ENCODE measurements at regions not wholly inside any gene's neighbourhood (a gene's known extent, or its start where the extent isn't known, plus 50 kb on each side); places are given as distances from the start of the nearest gene placed in this dataset.

DNA sequence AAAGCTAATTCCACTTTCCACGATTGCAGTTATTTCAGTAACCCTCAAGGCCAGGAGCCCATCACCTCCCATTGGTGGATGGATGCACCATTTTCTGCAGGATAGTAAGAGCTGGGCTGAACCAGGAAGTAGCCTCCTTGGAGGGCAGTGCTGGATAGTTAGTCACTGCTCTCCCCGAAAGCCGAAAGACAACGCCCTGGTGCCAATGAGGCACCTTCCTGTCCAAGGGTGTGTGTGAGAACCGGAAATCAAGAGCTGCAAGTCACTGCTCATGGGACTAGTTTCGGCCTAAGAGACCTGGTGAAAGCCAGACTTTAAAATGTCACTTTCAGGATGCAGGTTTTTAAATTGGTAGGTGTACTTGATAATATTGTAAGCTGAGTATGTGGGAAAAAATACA, 203.8 kb upstream of the HS3ST1 start:
- DNase-seq (ENCODE audit: insufficient read length, low spot score) (no peak), FAIRE-seq (no peak)

DNA sequence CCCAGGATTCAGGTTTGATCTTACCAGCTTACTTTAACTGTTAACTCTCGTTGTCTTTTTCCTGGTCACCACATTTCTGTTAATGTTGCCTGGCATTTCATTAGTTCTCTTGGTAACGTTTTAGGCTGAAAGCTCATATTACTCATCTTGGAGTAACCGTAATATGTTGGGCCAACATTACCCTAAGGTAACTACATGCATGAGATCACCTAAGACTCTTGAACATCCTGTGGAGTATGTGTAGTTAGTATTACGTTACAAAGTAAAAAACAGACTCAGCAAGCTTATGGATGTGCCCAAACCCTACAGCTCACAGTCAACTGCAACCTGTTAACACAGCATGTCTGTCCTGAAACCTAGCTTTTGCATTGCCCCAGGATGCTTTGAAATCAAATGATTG, 203.3 kb upstream of the HS3ST1 start:
- no peak for DNase-seq (ENCODE audit: insufficient read length, low spot score)
- FAIRE-seq, result no peak

DNA sequence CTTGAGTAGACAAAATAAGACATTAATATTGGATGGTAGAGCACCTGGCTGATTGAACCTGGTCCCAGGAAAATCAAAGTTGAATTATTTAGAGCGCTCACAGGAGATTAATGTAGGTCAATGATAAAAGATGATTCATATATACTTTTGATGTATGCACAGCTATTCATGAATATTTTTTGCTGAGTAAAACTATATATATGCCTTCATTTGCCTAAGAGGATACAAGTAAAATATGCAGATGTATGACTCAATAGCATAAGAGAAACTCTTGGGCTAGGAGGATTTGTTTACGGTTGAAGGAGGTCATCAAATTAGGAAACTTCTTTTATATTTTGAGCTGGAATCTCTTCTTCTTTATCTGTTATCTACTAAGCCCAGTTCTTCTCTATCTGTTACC, 202.7 kb upstream of the HS3ST1 start:
- DNase-seq (ENCODE audit: insufficient read length, low spot score), result no peak
- no peak for FAIRE-seq

DNA sequence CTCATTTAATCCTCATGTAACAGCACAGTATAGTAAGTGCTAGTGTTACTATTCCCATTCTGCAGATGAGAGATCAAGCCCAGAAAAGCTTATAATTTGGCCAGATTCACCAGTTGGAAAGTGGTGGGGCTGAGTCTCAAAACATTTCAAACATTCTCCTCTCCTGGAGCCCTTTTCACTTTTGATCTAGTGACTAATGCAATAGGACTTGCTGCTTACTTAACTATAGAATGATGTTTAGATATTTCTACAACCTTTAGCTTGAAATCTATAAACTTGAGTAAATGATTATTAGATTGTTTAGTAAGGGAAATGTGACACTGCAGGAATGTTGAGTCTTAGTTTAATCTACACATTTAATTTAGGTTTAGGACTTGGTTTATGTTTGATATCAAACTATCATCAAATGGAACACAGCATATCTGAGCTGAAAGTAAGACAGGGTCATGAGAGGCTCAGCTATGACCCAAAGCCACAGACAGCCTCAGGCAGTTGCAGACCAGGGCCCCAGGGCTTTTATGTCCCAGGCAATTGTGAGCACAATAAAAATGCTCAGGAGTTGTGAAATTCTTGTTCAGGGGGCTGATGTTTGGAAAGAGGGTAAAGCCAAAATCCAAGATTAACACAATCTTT, 199.5 kb upstream of the HS3ST1 start:
- FAIRE-seq (no peak), DNase-seq (ENCODE audit: insufficient read length, low spot score) (no peak)

DNA sequence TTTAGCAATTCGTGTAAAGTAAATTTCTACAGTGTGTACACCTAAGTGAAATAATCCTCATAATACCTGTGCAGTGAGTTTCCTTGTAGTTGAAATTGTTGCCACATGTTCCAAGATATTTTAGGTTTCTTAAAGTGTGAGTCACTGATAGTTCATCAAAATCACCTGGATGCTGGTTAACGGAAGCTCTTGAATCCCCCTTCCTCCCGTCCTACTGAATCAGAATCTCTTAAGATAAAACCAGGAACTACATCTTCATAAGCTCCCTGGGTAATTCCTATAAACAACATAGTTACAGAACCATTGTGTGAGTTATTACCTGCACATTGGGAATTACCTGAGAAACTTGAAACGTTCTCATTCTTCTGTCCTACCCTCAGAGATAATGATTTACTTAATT, 197.4 kb upstream of the HS3ST1 start:
- FAIRE-seq, result no peak
- DNase-seq (ENCODE audit: insufficient read length, low spot score), result no peak

DNA sequence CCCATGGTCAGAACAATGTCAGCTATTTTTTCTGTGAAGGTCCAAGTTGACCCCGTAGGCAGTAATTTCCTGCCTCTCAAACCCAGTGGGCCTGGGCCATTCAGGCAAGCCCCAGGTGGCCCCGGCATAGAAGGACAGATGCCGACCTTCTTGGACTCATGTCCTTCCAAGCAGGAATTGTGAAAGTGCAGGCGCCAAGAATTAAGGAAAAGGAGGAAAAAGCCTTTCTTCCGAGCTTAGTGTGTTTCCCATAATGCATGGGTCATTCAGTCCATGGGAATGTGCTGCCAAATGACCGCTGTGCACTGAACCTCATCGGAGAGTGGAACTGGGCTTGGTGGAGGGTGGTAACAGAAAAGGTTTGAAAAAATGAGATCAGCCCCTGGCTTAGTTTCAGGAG, 196.5 kb upstream of the HS3ST1 start:
- FAIRE-seq (no peak), DNase-seq (ENCODE audit: insufficient read length, low spot score) (no peak)

DNA sequence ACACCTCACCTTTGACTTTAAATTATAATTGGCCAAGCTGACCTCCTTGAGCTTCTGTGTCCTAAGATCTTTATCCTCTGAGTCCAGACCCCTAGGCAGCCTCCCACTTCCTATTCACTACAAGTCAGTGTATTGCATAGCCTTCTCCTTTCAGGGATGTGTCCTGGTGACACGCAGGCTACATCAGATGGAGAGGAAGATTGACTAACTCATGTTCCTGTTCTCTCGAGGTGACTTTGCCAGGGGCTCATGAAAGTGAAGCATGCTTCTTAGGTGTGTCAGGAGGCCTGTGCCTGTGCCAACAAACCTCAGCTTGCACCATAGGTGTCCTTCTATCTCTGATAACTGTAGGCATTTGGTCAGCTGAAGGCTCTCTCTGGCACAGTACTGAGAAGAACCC, 195.7 kb upstream of the HS3ST1 start:
- DNase-seq (ENCODE audit: insufficient read length, low spot score), result no peak
- no peak for FAIRE-seq

DNA sequence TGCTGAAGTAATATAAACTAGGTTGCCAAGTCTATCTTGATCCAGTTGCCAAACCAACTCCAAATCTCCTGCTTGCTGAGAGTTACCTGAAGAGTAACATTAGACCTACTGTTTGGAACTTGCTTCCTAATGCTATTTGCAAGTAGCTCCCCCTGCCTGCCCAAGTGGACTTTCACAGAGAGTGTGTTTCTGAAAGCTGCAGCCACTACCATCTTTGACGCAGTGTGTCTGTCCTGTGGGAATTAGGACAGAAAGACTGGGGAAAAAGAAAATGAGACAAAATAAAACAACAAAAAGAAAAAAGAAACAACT, 195.0 kb upstream of the HS3ST1 start:
- DNase-seq (ENCODE audit: insufficient read length, low spot score) (no peak), FAIRE-seq (no peak)

DNA sequence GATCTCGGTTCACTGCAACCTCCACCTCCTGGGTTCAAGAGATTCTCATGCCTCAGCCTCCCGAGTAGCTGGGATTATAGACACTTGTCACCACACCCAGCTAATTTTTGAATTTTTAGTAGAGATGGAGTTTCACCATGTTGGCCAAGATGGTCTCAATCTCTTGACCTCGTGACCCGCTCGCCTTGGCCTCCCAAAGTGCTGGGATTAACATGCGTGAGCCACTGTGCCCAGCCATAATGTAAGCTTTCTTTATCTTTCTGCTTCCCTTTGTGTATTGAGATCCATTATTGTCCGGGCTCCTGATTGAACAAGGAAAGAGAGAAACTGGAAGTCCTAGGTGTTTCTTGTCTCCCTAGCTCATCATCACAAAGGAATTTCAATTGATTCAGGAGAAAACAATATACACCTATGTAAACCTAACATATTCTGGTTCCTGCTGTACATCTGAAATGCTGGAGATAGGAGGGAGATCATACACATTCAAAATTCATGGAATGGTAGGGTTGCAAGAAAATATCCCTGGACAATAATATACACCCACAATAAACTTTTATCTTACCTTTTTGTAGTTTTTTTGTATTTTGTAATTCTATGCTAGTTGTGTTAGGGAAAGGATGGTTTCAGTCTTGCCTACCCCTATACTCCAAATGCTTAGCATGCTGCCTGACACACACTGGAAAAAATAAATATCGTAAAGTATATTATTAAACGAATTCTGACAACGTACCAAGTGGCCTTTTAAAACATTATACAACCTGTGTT, 194.4 kb upstream of the HS3ST1 start:
- FAIRE-seq (no peak), DNase-seq (ENCODE audit: insufficient read length, low spot score) (no peak)

DNA sequence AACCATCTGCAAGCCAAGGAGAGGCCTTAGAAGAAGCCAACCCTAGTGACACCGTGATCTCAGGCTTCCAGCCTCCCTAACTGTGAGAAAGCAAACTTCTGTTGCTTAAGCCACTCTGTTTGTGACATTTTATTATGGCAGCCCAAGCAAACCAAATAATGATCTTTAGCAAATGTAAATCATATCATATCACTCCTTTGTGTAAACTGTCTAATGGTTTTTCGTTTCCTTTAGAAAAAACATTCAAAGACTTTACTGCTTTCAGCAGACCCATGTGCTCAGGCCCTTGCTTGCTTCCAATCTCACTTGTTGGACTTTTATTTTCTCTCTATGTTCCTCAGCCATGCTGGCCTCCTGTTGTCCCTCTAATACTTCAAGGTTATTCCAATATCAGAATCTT, 192.2 kb upstream of the HS3ST1 start:
- FAIRE-seq (no peak), DNase-seq (ENCODE audit: insufficient read length, low spot score) (no peak)

DNA sequence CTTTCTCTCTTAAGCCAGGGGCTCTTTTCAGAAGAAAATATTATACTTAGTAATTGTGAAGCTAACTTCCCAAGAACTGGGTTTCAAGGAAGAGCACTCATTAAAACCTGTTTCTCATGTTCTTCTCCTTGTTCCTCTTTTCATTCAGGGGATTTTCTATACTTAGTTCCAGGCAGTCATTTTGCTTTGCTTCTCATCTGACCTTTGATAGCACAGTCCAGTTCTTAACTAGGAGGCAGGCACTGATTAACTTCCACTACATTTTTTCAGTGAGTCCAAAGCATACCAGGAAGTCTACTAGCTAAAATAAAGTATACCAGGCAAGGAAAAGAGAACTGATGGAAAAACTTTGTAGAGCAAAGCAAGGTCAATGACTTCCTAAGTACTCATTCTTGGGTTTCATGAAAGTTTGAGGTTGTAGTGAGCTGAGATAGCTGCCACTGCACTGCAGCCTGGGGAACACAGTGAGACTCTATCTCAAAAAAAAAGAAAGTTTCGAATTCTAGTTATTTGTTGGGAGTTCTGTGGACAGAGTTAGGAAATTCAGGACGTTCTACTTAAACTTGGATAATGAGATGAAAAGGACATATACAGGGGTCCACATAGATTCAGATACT, 190.1 kb upstream of the HS3ST1 start:
- FAIRE-seq (no peak), DNase-seq (ENCODE audit: insufficient read length, low spot score) (no peak)

DNA sequence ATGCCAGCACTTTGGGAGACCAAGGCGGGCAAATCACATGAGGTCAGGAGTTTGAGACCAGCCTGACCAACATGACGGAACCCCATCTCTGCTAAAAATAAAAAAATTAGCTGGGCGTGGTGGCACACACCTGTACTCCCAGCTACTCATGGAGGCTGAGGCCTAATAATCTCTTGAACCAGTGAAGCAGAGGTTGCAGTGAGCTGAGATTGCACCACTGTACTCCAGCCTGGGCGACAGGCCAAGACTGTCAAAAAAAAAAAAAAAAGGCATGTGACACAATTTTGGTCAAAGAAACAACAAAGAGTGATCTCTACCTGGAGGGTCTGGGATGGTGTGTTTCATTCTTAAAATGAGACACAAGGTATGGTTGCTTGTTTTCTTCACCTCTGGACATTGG, 188.2 kb upstream of the HS3ST1 start:
- DNase-seq (ENCODE audit: insufficient read length, low spot score) (no peak), FAIRE-seq (no peak)

DNA sequence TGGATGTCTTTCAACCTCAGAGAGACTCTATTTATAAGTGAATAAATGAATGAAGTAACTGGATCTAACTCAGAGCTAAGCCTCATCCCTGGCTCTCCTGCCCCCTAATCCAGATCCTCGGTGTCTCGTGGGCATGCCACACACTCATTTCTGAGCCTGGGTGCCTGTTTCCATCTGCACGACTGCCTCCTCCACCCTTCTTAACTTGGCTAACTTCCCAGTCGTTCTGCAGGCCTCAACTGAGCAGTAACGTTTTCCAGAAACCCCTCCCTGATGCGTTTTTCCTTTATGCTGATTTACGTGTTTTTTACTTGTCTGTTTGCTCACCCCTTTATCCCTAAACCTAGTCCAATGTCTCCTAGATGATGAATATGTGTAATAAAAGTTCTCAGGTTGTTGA, 186.9 kb upstream of the HS3ST1 start:
- FAIRE-seq (no peak), DNase-seq (ENCODE audit: insufficient read length, low spot score) (no peak)

DNA sequence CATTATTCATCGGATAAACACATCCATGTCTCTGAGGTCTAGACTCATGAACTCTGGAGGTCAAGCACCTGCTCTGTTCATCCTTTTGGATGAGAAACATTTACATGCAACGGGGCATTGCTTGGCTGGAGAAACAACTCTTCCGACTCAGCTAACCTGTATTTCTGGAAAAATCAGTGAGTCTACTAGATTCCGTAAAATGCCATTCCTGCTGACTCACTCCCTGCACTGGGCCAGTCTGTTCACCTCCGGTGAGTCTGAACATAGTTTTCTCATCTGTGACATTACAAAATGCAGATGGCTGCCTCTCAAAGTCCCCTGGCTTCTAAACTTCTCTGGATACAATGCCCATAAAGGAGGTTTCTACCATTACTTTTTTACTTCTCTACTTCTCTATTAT, 185.7 kb upstream of the HS3ST1 start:
- DNase-seq (ENCODE audit: insufficient read length, low spot score), result no peak
- no peak for FAIRE-seq

DNA sequence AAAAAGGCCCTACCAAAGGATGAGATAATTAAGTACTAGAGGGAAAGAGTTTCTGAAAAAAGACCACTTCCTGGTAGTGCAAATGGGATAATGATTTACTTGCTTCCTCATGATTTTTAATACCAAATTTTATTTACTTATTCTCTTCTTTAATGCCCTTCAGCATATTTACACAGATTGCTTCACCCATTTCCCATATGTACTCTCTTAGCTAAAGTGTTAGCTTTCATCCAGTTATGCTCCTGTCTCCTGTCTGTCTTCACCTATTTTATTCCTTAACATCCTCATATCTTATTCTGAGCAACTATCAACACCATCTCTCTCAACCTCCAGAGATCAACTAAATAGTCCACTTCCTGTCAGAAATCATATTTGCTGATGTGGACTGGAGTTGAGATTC, 183.2 kb upstream of the HS3ST1 start:
- DNase-seq (ENCODE audit: insufficient read length, low spot score), result no peak
- no peak for FAIRE-seq

DNA sequence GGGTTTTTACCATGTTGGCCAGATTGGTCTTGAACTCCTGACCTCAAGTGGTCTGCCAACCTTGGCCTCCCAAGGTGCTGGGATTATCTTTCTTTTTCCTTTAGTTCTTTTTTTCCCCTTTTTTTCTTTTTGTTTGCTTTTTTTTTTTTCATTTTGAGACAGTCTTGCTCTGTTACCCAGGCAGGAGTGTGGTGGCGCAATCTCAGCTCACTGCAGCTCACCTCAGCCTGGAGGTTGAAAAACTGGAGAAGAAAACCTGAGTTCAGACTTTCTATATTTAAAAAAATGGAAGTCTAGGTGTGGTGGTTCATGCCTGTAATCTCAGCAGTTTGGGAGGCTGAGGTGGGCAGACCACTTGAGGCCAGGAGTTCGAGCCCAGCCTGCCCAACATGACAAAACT, 181.1 kb upstream of the HS3ST1 start:
- DNase-seq (ENCODE audit: insufficient read length, low spot score) (no peak), FAIRE-seq (no peak)

DNA sequence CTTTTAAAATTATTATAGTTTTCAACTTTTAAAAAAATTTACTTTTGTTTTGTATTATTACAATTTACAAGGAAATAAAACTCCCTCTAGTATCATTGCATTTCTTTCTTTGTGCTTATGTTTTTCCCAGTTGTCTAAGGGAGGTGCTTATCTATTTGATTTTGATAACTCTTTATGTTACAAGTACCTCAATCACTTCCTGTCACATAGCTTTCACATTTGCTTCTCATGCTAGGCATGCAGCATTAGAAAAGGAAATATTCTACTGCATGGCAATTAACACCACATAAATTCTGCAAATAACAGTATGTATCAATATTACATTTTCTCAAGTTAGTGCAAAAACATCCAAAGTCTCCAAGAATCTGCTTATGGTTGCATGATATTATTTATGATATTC, 180.3 kb upstream of the HS3ST1 start:
- no peak for FAIRE-seq
- no peak for DNase-seq (ENCODE audit: insufficient read length, low spot score)

DNA sequence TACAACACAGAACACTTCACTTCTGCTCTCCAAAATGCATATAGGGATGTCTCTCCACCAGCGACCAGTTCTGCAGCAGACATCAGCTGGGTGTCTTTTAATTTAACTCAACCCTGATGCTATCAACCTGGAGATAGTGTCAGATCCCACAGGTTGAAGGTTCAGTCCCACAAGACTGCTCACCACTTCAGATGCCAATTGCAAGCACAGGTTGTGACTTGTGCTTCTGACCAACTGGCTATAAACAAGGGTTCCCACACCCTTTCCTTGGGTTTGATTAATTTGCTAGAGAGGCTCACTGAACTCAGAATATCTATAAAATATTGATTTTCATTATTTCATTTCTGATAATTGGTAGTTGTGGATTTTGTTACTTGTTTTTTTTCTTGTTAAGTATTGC, 177.4 kb upstream of the HS3ST1 start:
- no peak for FAIRE-seq

DNA sequence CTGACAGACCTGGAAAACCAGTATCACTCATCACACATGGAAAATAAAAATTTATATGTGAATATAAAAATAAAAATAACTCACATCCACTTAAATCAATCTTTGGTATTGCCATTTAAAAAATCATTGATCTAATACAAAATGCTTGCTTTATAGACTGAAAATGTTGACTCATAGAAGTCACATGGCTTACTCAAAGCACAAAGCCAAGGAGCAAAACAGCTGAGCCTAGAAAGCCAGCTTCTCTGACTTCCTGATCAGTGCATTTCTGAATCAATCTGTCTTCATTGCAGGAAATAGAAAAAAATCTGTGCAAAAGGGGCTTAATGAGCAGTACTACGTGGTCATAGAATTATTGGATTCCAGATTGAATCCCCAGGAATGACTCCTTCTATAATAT, 176.9 kb upstream of the HS3ST1 start:
- FAIRE-seq (no peak), DNase-seq (ENCODE audit: insufficient read length, low spot score) (no peak)

More for the DNA sequence above, 177.4 kb upstream of the HS3ST1 start:
- DNase-seq (ENCODE audit: insufficient read length, low spot score), result no peak

DNA sequence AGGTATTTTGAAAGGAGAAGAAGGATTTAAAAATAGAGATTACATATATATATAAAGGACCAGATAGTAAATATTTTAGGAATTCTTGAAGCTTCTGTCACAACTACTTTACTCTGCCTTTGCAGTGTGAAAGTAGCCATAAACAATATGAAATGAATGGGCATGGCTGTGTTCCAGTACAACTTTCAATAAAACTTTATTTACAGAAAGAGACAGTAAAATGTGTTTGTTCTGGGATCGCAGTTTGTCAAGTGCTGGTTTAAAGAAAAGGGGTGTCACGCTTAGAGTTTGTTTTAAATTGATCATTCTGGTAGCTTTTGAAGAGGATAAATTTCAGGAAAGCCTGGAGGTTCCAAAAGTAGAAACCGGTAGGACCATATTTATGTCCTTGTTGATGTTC, 176.1 kb upstream of the HS3ST1 start:
- DNase-seq (ENCODE audit: insufficient read length, low spot score) (no peak), FAIRE-seq (no peak)

DNA sequence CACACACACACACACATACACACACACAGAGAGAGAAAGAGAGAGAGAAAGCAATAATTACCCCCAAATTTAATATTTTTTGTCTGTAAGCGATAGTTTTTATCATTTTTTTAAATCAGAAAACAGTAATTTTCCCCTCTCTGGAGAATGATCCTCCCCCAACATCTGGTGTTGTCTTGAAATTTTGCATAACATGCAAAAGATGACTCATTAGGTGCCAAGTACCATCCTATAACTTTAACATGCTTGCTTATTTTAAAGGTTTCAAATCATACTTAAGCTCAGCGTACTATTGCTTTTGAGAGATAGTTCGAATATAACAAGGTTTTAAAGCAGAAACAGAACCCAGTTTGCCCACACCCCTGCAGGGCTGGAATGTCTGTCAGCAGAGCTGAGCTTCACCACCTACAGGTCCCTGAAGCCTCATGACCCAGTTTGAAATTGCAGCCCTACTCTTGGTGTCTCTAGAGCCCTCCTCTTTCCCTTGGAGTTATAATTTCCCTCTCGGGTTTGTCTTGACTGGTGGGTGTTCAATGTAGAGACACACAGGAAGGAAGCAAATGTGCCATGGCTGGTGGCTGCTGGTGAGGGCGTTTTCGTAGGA, 175.0 kb upstream of the HS3ST1 start:
- DNase-seq (ENCODE audit: insufficient read length, low spot score) (no peak), FAIRE-seq (no peak)
